HT1080 (cell line): ENCODE measurements at regions not wholly inside any gene's neighbourhood (a gene's known extent, or its start where the extent isn't known, plus 50 kb on each side); places are given as distances from the start of the nearest gene placed in this dataset.
A peak's percentile ranks its signal among the peaks of the same experiment; 100 is the strongest.
"Not testable (repeated sequence)": the region's sequence is repeated elsewhere in the genome, so short reads cannot be mapped to it uniquely, and the experiment has no call there.

Experiments
- DNase-seq: peaks from one replicate; pipeline ENCODE4 v3.0.0-alpha.2; 2015; ENCODE audit warnings: low read depth

DNA sequence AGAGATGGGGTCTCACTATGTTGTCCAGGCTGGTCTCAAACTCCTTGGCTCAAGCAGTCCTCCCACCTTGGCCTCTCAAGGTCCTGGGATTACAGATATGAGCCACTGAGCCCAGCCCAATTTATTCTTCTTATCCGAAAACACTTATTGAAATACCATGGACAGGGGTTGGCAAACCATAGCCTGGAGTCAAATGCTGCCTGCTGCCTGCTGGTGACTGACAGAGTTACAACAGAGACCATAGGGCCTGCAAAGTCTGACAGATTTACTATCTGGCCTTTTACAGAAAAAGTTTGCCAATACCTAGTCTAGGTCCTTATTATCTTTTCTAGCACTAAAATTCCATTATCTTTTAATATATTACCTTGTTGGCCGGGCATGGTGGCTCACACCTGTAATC lies 87.1 kb upstream of the ZNF281 start:
- DNase-seq = no peak

DNA sequence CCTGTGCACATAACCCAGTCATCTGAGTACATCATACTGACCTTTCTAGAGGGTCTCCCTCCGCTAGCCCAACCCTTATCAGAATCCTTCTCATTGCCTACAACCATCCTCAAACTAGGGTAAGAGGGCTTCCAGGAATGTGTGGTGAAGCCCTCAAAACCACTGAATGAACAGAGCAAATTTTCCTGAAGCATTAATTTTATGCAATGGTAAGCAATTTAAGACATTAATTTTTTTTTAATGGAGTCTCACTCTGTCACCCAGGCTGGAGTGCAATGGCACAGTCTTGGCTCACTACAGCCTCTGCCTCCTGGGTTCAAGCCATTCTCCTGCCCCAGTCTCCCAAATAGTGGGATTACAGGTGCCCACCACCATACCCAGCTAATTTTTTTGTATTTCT lies 86.1 kb upstream of the ZNF281 start:
- DNase-seq = no peak

DNA sequence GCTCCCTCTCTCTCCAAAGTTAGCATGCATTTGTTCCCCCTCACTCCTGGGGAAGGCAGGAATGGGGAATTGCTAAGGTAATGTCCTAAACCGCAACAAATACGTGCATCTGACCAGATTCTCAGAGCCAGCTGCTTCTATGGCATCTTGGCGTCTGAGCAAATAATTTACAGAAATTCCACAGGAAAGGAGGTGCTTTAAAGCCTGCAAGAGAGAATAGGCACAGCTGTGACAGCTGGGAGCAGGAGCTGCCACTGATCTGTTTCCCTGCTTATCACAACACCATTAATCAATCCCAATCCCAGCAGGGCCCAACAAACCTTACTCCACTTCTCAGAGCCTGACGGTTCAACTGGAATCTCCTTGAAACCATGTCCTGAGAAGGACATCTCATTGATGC lies 83.5 kb upstream of the ZNF281 start:
- no peak for DNase-seq

DNA sequence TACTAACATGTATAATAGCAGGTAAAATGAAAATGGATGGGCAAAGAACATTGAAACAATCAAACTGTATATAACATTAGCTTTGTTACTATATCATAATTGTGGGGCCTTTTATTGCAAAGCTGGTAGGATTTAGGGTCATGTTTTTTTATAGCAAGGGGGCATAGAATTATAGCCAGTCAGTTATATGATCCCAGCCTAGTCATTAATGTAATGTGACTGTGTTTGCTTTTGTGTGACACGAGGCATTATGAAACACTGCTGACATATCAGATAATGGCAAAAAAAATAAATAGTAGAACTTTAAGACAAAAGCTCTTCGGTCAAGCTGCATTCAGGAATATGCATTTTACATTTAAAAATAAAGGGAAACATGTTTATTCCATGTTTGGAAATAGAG lies 81.3 kb upstream of the ZNF281 start:
- DNase-seq = no peak

DNA sequence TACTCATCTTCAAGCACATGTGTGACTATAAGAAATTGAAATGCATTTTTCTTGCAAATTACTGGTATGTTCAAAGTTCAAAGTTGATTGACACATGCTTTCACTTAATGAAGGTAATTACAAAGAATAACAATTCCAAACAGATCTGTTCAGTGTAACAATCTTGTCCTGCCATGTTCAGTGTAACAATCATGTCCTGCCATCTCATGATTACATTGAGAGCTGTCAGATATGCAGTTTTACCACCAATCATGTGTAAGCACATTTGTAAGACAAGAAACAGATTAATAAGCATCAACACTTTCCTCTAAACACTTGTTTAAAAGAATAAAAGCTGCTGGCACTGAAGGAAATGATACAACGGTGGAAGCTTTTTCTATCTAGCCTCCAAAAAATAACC lies 80.3 kb upstream of the ZNF281 start:
- DNase-seq = no peak

DNA sequence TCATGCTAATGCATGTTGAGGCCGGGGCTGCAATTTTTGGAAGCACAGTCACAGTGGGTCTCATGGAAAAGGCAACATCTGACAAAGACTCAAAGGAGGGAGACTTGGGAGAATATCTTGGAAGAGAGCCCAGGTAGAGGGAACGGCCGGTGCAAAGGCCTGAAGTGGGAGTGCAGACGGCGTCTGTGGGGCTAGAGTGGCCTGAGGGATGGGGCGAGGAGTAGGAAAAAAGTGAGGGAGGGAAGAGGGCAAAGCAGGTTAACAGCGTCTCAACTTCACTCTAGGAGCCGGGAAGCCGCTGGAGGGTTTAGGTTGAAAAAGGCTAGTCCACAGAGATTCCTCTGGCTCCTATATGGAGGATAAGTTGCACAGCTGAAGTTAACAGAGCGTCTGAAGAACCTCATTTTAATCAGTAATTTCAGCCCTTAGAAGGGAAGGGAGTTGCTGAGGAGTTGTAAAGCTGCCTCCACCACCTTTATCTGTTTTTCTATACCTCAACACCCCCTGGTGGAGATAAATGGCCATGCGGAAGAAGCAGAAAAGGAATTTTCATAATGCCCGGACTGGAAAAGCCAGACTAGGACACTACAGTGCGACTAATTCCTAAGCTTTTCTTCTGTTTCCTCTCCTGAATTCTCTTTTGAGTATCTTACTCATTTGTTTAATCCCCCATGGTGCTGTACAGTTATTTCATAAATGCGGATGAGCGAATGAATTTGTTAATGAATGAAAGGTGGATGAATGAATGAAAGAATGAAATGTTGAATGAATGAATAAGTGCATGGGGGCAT lies 78.7 kb upstream of the ZNF281 start:
- DNase-seq = peak; percentile 83

DNA sequence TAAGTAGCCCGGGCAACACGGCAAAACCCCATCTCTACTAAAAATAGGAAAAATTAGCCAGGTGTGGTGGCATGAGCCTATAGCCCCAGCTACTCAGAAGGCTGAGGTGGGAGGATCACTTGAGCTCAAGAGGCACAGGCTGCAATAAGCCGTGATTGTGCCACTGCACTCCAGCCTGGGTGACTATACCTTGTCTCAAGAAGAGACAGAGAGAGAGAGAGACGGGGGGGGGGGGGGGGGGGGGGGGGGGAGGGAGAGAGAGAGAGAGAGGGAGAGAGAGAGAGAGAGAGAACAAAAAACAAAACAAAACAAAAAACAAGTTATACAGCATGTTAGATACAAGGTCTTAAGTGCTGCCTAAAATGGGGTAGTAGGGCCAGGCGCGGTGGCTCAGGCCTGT lies 77.8 kb upstream of the ZNF281 start:
- no peak for DNase-seq

DNA sequence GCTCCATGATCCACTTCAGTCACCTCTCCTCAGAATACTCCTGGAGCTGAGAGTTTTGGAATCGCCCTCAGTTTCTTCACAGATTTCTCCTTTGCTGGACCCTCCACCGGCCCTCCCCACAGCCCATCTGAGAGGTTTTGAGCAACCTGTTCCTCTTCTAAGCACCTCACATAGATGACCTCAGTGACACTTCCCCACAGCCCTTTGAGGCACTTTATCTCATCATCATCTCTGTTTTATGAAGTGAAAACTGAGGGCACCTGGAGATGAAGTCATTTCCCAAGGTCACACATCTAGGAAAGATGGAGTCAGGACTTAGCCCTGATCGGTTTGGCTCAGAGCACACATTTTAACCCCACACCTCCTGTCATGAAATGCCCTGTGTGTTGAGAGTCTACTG lies 76.8 kb upstream of the ZNF281 start:
- DNase-seq = no peak

DNA sequence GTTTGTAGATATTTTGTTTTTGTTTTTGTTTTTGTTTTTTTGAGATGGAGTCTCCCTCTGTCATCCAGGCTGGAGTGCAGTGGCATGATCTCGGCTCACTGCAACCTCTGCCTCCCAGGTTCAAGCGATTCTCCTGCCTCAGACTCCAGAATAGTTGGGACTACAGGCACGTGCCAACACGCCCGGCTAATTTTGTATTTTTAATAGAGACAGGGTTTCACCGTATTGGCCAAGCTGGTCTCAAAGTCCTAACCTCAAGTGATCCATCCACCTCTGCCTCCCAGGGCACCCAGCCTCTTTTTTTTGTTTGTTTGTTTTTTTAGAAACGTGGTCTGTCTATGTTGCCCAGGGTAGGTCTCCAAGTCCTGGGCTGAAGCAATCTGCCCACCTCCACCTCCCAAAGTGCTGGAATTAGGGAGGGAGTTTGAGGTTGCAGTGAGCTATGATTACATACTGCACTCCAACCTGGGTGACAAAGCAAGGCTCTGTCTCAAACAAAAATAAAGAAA lies 74.7 kb upstream of the ZNF281 start:
- DNase-seq = not testable (repeated sequence)

DNA sequence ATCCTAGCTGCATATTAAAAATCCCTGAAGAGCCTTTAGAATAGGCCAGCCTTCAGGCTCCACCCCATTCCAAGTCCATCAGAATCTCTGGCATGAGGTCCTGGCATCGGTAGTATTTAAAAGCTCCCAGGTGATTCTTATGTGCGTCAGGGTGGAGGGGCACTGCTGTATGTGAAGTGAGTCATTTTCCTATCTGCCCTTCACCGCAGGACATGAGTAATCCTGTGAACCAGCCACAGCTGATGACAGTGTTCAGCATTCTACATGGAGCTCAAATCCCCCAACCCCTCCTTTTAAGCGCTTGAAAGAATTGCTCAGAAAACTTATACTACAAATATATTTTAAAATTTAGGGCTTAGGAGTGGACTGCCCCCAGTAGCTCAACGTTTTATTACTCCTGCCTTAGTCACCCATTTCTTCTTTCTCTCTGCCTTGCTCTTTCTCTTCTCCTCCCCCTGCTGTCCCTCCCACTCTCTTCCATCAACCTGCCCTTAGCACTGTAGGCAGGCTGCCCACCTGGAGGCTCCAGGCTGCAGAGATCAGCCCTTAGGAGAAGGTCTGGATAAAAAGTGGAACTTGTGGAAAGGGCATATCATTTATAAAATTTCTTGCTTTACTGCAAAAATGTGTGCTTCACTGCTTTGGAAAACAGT lies 73.8 kb upstream of the ZNF281 start:
- peak; percentile 99 for DNase-seq

DNA sequence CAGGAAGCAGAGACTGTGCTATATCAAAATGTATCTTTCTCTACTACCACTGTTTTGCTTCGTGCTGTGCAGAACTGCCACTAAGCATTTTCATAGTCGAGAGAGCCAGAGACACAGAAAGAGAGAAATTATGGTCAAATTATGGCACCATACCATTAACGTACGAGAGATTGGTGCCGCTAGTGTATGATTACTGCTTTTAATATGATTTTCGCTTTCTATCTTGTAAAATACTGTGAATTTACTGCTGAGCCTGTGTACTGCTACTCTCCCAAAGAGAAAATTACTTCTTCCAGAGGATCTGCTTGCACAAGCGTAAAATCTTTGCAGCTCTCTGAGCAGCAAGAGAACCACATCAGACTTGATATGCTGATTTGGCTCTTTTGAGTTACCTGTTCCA lies 71.1 kb upstream of the ZNF281 start:
- no peak for DNase-seq

DNA sequence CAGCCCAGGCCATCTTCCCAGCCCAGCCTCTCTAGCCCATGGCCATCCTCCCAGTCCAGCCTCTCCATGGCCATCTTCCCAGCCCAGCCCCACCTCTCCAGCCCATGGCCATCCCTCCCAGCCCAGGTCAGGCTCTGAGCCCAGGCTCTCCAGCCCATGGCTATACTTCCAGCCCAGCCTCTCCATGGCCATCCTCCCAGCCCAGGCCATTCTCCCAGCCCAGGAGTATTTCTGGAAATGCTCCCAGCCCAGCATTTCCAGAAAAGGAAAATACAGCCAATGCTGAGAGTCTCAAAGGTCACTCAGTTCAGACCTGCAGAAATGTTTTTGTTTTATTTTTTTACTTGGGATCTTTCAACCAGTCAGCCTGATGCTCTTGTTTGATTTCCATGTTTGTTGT lies 70.0 kb upstream of the ZNF281 start:
- DNase-seq = no peak

DNA sequence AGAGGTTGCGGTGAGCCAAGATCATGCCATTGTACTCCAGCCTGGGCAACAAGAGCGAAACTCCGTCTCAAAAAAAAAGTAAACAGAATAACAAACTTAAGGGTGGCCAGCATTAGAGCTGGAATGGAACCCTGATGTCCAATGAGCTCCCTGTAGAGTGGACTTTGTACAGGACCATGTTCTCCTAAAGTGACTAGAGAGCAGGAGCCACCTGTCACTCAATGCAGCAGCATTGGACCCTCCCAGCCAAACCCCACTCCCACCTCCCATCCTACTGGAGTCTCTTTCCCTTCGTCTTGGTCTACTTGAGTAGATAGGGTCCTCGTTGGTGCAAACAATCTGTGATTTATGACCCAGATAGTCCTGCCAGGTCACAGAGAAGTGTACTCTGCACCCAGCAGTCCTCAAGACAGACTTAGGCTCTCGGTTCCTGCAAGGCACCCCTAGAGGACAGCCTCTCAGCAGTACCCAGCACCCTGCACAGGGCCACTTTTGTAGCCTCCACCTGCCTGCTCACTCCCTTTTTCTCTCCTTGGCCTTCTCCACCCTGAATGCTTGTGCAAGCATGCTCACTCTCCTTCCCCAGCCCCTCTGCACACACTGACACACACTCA lies 69.2 kb upstream of the ZNF281 start:
- DNase-seq = no peak

DNA sequence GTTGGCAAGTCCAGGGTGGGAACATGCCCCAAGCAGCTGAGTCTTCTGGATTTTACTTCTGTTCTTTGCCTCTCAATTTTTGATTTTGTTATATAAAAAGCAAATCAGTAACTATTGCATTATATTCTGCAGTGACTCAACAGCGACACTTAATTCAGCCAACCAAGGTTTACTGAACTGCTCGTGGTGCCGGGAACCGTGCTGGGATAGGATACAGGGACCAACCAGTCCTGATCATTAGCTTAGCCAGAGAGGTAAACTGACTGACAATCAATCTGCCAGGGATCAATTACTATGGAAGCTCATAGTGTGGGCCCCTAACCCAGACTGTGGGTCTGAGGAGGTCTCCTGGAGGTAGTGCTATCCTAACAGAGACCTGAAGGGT lies 68.4 kb upstream of the ZNF281 start:
- DNase-seq = no peak

DNA sequence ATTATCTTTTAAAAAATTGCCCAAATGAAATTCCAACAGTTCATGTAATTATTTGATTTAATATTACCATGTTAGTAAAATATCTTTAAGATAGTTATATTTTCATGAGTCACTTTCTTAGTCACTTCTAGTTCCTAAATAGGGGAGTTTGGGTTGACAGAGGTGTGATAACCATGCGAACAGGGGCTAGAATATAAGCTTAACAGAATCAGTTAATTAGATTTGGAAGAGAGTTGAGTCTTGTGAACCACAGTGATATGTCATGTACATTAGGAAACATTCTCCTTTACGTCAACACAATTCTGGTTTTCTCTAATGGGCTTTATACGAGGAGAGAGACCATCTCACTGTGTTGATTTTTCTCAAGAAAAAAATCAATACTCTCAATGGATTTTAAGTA lies 64.8 kb upstream of the ZNF281 start:
- DNase-seq = no peak

DNA sequence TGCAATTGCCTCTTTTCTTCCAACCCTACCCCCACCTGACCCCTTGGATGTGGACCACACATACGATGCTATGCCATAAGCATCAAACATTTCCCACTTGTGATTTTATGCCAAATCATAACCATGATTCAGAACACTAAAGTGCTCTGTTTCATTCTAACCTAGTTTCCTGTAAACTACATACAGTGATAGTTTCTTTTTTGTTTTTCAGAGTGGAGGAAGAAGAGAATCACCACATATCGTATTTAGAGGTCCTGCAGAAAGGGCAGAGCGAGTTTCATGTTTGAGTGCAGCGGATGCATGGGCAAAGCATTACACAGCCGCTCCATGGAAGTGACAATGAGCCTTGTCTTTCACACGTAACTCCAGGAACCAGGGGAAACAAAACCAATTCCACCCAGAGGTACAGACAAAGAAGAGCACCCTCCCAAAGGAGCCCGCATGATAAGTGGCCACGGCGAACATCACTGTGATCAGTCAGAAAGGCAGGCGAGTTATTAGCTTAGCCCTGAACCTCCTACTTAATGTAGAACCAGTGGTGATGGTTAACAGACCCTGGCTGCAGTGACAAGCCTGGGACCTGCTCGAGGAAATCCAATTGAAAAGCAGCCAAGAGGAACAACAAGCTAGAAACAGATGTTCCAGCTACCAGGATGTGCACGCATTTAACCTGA lies 64.0 kb upstream of the ZNF281 start:
- no peak for DNase-seq

DNA sequence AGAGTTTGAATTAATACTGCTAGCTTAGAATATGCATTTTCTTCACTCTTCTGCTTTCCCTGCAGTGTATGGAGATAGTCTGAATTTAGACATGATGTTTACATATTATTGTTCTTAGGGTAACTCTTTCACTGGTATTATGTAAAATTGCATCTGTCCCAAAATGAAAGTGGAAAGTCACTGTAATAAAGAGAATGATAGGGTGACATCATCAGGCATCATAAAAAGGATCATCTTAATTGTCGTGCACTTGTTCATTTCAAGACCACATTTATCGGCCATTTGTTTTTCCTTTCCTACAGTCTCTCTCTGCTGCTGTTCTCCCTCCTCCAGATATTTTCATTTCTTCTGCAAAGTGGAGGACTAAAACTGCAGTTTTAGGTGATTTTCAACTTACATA lies 61.9 kb upstream of the ZNF281 start:
- DNase-seq = no peak

DNA sequence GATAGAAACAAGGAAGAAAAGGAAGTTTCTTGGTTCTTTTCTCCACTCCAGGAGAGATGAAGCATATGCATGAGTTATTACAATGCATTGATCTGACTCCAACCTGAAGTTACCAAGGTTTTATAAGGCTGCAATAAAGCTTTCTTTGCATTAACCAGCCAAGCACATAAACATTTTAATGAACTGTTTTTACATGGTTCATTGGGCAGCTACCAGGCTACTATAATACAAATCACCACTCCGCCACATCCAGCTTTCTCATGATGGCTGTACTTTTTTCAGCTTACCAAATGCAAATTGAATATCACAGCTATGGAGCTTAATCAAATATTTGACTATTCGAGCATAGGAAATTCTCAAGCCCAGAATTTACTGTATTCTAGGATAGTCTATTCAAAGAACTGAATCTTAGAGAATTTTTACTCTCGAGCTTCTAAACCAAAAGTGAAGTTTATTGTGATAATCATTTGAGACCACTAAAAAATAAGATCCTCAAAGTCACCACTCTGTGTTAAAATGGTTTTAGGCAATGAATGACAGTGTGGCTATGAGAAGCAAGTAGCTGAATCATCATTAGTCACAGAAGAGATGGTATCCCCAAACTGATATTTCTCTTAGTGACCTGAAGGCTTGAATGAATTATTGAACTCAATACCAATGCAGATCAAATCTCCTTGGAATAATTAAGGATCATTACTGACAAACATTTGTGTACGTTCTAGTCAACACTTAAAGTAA lies 58.6 kb upstream of the ZNF281 start:
- peak; percentile 17 for DNase-seq

DNA sequence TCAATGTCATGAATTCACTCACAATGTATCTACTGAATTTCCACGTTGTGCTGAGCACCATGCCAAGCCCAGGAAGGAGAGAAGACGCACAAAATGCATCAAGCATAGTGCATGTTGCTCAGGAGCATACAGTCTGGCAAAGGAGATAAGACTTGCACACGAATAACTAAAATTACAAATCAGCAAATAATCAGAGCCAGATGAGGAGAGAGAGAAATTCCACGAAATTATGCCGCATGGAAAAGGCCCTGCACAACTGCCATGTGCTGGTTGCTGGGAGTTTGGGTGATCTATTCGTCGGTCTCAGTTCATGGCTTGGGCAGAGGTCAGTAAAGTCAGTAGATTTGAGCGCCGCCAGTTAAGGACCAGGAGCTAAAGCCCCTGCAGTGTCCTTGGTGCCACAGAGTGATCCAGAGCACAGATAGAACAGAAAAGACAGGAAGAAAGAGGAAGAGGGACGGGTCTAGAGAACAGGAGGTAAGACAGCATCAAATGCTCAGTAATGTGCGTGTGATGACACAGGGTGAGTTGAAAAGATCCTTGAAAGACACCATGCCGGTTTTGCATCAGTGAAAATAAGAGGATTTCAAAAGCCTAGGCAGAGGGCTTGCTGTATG lies 55.1 kb upstream of the ZNF281 start:
- no peak for DNase-seq
